Karpas-422 (cell line): ENCODE measurements at regions not wholly inside any gene's neighbourhood (a gene's known extent, or its start where the extent isn't known, plus 50 kb on each side); places are given as distances from the start of the nearest gene placed in this dataset.

Experiments used
- DNase-seq: peaks from one replicate; pipeline ENCODE4 v3.0.0-alpha.2; 2015
- H2AFZ ChIP-seq: fragments of 200-600 bp; sonication (generic); 2 replicates; pipeline ENCODE4 v1.6.1; 2014; ENCODE audit warnings: antibody characterized with exemption, low read length, mixed read lengths
- H3K27ac ChIP-seq: fragments of 200-600 bp; sonication (generic); 2 replicates; pipeline ENCODE4 v1.5.1; 2014; ENCODE audit warnings: mild to moderate bottlenecking, low read length, moderate library complexity
- H3K27me3 ChIP-seq: fragments of 200-600 bp; sonication (generic); 2 replicates; pipeline ENCODE4 v1.6.1; 2014; ENCODE audit warnings: low read length, mixed read lengths
- H3K36me3 ChIP-seq: fragments of 200-600 bp; sonication (generic); 2 replicates; pipeline ENCODE4 v1.6.1; 2014; ENCODE audit warnings: low read length, mixed read lengths; ENCODE audit not compliant: insufficient read depth
- H3K4me1 ChIP-seq: fragments of 200-600 bp; sonication (generic); 2 replicates; pipeline ENCODE4 v1.6.1; 2014; ENCODE audit warnings: mild to moderate bottlenecking, low read length, mixed read lengths
- H3K4me2 ChIP-seq: fragments of 200-600 bp; sonication (generic); 2 replicates; pipeline ENCODE4 v1.6.1; 2014; ENCODE audit warnings: low read length, low read depth, mild to moderate bottlenecking; ENCODE audit not compliant: poor library complexity, severe bottlenecking
- H3K4me3 ChIP-seq: fragments of 200-600 bp; sonication (generic); 2 replicates; pipeline ENCODE4 v1.5.1; 2014; ENCODE audit warnings: mild to moderate bottlenecking, antibody characterized with exemption, low read length, mixed read lengths
- H3K79me2 ChIP-seq: fragments of 200-600 bp; sonication (generic); 2 replicates; pipeline ENCODE4 v1.6.1; 2014; ENCODE audit warnings: mild to moderate bottlenecking, low read length, mixed read lengths
- H3K9ac ChIP-seq: fragments of 200-600 bp; sonication (generic); 2 replicates; pipeline ENCODE4 v1.6.0; 2014; ENCODE audit warnings: low read length
- H3K9me2 ChIP-seq: fragments of 200-600 bp; sonication (generic), shearing (Covaris generic); replicated peaks from 2 replicates; pipeline ENCODE4 v1.6.0; 2014; ENCODE audit warnings: mild to moderate bottlenecking, low read length, moderate library complexity; ENCODE audit not compliant: insufficient read depth
- H3K9me3 ChIP-seq: fragments of 300-700, 200-600 bp; sonication (generic); 2 replicates; pipeline ENCODE4 v1.6.1; 2014; ENCODE audit warnings: low read length, mixed read lengths
- H4K20me1 ChIP-seq: fragments of 200-600 bp; sonication (generic); 2 replicates; pipeline ENCODE4 v1.6.1; 2014; ENCODE audit warnings: mild to moderate bottlenecking, antibody characterized with exemption, low read length, low read depth; ENCODE audit not compliant: insufficient read depth

GRCh38 chr17:72236980-72237633, 116.3 kb downstream of the SOX9 start:
- Histone ChIP-seq H2AFZ (no peak overlapping the region), H3K4me3 (peak overlapping the region; percentile 10; the same call in 1 of the 2 replicates), H3K9ac (peak overlapping the region; percentile 52), H3K27me3 (peaks cover 2% of the 10 kb centered on the region; the same call in 1 of the 2 replicates), H3K9me3 (no peaks in the 10 kb centered on the region), H3K79me2 (no peaks in the 10 kb centered on the region), H3K9me2 (no peaks in the 10 kb centered on the region), H3K27ac (peak overlapping the region; percentile 43; the same call in 1 of the 2 replicates), H3K4me1 (peaks cover 56% of the 10 kb centered on the region), H4K20me1 (no peaks in the 10 kb centered on the region), H3K4me2 (peak overlapping the region; percentile 49), H3K36me3 (no peaks in the 10 kb centered on the region; the same call in 1 of the 2 replicates)
- no peak for DNase-seq

DNA sequence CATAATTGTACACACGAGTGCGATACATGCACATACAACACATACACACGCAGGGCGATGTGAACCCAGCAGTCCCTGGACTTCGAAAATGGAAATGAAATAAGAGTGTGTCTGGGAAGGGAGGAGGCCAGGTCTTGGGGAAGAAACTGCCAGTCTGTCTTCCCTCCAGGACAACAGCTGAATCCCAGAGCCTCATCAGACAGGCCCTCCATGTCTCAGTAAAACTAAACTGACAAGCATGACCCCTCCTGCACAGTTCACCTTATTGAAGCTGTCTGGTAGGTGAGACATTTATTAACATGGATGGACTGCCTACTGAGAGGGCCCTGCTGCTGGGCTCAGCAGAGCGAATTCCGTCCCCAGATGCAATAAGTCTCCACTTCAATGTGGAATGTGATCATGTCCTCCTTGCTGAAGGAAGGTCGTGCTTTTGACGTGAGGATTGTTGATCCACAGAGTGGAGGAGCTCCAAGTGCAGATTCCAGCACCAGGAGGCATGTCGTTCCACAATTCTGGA, 117.4 kb downstream of the SOX9 start:
- H3K36me3 ChIP-seq, result no peaks in the 10 kb centered on the region; the same call in 1 of the 2 replicates
- H2AFZ ChIP-seq, result no peak overlapping the region
- H4K20me1 ChIP-seq, result no peaks in the 10 kb centered on the region
- no peak for DNase-seq
- H3K9ac ChIP-seq, result no peak overlapping the region; the same call in 1 of the 2 replicates
- no peaks in the 10 kb centered on the region for H3K9me3 ChIP-seq
- H3K4me2 ChIP-seq, result peak overlapping the region; percentile 49
- H3K9me2 ChIP-seq, result no peaks in the 10 kb centered on the region
- no peaks in the 10 kb centered on the region for H3K79me2 ChIP-seq
- peaks cover 54% of the 10 kb centered on the region for H3K4me1 ChIP-seq
- H3K27me3 ChIP-seq, result peaks cover 2% of the 10 kb centered on the region; the same call in 1 of the 2 replicates
- no peak overlapping the region for H3K27ac ChIP-seq
- H3K4me3 ChIP-seq, result no peak overlapping the region

DNA sequence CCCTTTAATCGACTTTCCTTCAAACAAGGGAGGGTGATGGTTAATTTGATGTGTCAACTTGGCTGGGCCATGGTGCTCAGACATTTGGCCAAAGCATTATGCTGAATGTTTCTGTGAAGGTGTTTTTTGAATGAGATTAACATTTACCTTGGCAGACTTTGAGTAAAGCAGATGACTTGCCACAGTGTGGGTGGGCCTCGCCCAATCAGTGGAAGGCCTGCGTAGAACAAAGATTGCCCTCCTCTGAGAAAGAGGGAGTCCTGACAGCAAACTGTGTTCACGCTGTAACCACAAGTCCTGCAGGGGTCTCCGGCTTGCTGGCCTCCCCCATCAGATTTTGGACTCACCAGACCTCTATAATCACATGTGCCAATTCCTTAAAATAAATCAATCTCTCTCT, 118.7 kb downstream of the SOX9 start:
- DNase-seq, result no peak
- Histone ChIP-seq H3K27ac (no peak overlapping the region), H3K27me3 (peaks cover 2% of the 10 kb centered on the region; the same call in 1 of the 2 replicates), H4K20me1 (no peaks in the 10 kb centered on the region), H3K79me2 (no peaks in the 10 kb centered on the region), H3K9me2 (no peaks in the 10 kb centered on the region), H3K36me3 (no peaks in the 10 kb centered on the region; the same call in 1 of the 2 replicates), H3K4me2 (no peak overlapping the region), H3K4me1 (peaks cover 51% of the 10 kb centered on the region), H3K9me3 (no peaks in the 10 kb centered on the region), H2AFZ (no peak overlapping the region), H3K9ac (no peak overlapping the region), H3K4me3 (no peak overlapping the region)

- no peaks in the 10 kb centered on the region; the same call in 1 of the 2 replicates for H3K36me3 ChIP-seq
- no peaks in the 10 kb centered on the region for H3K9me2 ChIP-seq
- no peak overlapping the region for H3K27ac ChIP-seq
- no peak overlapping the region for H3K9ac ChIP-seq
- H3K27me3 ChIP-seq, result peaks cover 2% of the 10 kb centered on the region; the same call in 1 of the 2 replicates
- no peaks in the 10 kb centered on the region for H3K9me3 ChIP-seq
- DNase-seq, result no peak
- no peak overlapping the region for H2AFZ ChIP-seq
- peaks cover 51% of the 10 kb centered on the region for H3K4me1 ChIP-seq
- H4K20me1 ChIP-seq, result no peaks in the 10 kb centered on the region
- no peaks in the 10 kb centered on the region for H3K79me2 ChIP-seq
- H3K4me3 ChIP-seq, result no peak overlapping the region
- no peak overlapping the region for H3K4me2 ChIP-seq
Measured at GRCh38 chr17:72240333-72240732, 119.5 kb downstream of the SOX9 start.

DNA sequence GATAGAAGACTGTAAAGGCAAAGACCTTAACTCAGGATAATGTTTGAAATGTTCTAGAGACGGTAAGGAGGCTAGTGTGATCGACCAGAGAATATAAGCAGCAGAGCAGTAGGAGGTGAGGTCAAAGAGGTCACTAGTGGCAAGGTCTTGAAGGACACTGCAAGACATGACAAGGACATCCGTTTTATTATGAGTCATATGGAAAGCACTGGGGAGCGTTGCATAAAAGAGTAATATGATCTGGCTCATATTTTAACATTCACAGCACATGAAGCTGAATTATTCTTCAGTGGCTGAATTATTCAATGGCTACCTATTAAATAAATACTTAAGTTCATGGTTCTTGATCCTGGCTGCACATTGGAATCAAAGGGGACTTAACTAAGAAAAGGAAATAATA, 123.7 kb downstream of the SOX9 start:
- H3K9me2 ChIP-seq, result no peaks in the 10 kb centered on the region
- peak overlapping the region; percentile 18 for H3K4me2 ChIP-seq
- H3K4me1 ChIP-seq, result peaks cover 28% of the 10 kb centered on the region
- no peak overlapping the region for H2AFZ ChIP-seq
- no peaks in the 10 kb centered on the region for H3K36me3 ChIP-seq
- H3K27ac ChIP-seq, result 0 out of 2 replicates have a peak overlapping the region, but pooled peaks have one; percentile 21
- H4K20me1 ChIP-seq, result no peaks in the 10 kb centered on the region
- H3K4me3 ChIP-seq, result no peak overlapping the region
- no peak for DNase-seq
- H3K79me2 ChIP-seq, result no peaks in the 10 kb centered on the region
- H3K27me3 ChIP-seq, result no peaks in the 10 kb centered on the region
- H3K9ac ChIP-seq, result no peak overlapping the region
- H3K9me3 ChIP-seq, result no peaks in the 10 kb centered on the region

DNA sequence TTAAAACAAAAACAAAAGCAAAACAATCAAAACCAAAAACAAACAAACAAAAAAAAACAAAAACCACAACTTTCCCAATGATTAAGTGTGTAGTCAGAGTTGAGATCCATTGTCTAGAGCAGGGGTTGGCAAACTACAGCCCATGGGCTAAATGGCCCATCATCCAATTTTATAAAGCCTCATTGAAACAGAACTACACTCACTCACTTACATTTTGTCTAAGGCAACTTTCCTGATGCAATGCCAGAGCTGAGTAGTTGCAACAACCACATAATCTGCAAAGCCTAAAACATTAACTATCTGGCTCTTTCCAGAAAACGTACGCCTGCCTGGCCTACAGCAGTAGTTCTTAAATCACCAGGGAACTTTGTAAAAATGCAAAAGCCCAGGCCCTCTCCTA, 124.1 kb downstream of the SOX9 start:
- H3K9me2 ChIP-seq, result no peaks in the 10 kb centered on the region
- DNase-seq, result no peak
- H3K4me2 ChIP-seq, result peak overlapping the region; percentile 18
- H3K27ac ChIP-seq, result 0 out of 2 replicates have a peak overlapping the region, but pooled peaks have one; percentile 29
- H3K79me2 ChIP-seq, result no peaks in the 10 kb centered on the region
- H3K9me3 ChIP-seq, result no peaks in the 10 kb centered on the region
- no peaks in the 10 kb centered on the region for H3K27me3 ChIP-seq
- H3K4me3 ChIP-seq, result no peak overlapping the region
- H3K9ac ChIP-seq, result no peak overlapping the region
- H3K36me3 ChIP-seq, result no peaks in the 10 kb centered on the region
- no peak overlapping the region for H2AFZ ChIP-seq
- no peaks in the 10 kb centered on the region for H4K20me1 ChIP-seq
- peaks cover 28% of the 10 kb centered on the region for H3K4me1 ChIP-seq

- Histone ChIP-seq H3K36me3 (no peaks in the 10 kb centered on the region), H3K9me2 (no peaks in the 10 kb centered on the region)
Measured at GRCh38 chr17:72249441-72249840, 128.6 kb downstream of the SOX9 start.

DNA sequence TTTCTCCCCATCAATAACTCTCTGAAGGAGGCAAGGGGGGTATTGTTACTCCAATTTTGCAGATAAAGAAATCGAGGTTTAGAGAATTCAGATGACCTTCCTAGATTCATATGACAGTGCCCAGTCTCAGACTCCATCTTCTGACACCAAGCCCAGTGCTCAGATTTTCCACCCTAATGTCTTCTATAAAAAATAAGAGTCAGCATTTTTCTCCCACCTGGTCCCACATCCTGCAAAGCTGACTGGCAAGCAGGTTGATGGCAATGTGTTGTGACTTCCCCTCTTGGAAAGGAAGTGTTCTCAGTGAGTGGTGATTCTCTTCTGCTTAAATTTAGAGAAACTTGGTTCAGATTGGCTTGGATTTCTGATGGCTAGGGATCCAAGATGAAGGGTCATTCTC, 129.4 kb downstream of the SOX9 start:
- no peak for DNase-seq
- Histone ChIP-seq H3K9me2 (no peaks in the 10 kb centered on the region), H3K79me2 (no peaks in the 10 kb centered on the region), H2AFZ (no peak overlapping the region), H3K27me3 (no peaks in the 10 kb centered on the region), H3K4me3 (no peak overlapping the region), H4K20me1 (no peaks in the 10 kb centered on the region), H3K9me3 (no peaks in the 10 kb centered on the region), H3K4me1 (peaks cover 34% of the 10 kb centered on the region), H3K36me3 (no peaks in the 10 kb centered on the region), H3K27ac (no peak overlapping the region), H3K4me2 (no peak overlapping the region), H3K9ac (no peak overlapping the region)

More at GRCh38 chr17:72249441-72249840, 128.6 kb downstream of the SOX9 start:
- DNase-seq, result no peak
- peaks cover 35% of the 10 kb centered on the region for H3K4me1 ChIP-seq
- no peak overlapping the region for H3K4me2 ChIP-seq
- no peaks in the 10 kb centered on the region for H3K27me3 ChIP-seq
- H2AFZ ChIP-seq, result no peak overlapping the region
- H3K27ac ChIP-seq, result no peak overlapping the region
- no peak overlapping the region for H3K4me3 ChIP-seq
- no peak overlapping the region for H3K9ac ChIP-seq
- H3K79me2 ChIP-seq, result no peaks in the 10 kb centered on the region
- H3K9me3 ChIP-seq, result no peaks in the 10 kb centered on the region
- no peaks in the 10 kb centered on the region for H4K20me1 ChIP-seq
